Activated naive CD4-positive, alpha-beta T cell treated with anti-CD3 and anti-CD28 coated beads for 36 hours (primary cell): ENCODE measurements at regions not wholly inside any gene's neighbourhood (a gene's known extent, or its start where the extent isn't known, plus 50 kb on each side); places are given as distances from the start of the nearest gene placed in this dataset.

Source experiments
- CTCF ChIA-PET: fragments of 350-600 bp; sonication (Branson Sonifier 250); formaldehyde crosslinking; loops from one replicate; lab custom pipeline; 2021; ENCODE audit warnings: antibody characterized with exemption; lab: Charles Lee
- DNase-seq: peaks from one replicate; pipeline ENCODE4 v3.0.0-alpha.2; 2020
- H3K27ac Mint-ChIP-seq: one replicate; pipeline ENCODE4 v1.8.0; 2021; ENCODE audit warnings: mild to moderate bottlenecking, mixed read lengths
- H3K27me3 Mint-ChIP-seq: one replicate; pipeline ENCODE4 v1.8.0; 2021; ENCODE audit warnings: low read depth, mixed read lengths
- H3K36me3 Mint-ChIP-seq: one replicate; pipeline ENCODE4 v1.8.0; 2021; ENCODE audit warnings: low read depth, mixed read lengths
- H3K4me1 Mint-ChIP-seq: one replicate; pipeline ENCODE4 v1.8.0; 2021; ENCODE audit warnings: low read depth, mixed read lengths
- H3K4me3 Mint-ChIP-seq: one replicate; pipeline ENCODE4 v1.8.0; 2021; ENCODE audit warnings: mild to moderate bottlenecking, moderate library complexity, mixed read lengths
- H3K9me3 Mint-ChIP-seq: one replicate; pipeline ENCODE4 v1.8.0; 2021; ENCODE audit warnings: mixed read lengths
- intact Hi-C: fragments of 100-400 bp; cut with micrococcal nuclease; formaldehyde crosslinking; loops from one replicate; pipeline ENCODE4 v1.15.1; 2023

DNA sequence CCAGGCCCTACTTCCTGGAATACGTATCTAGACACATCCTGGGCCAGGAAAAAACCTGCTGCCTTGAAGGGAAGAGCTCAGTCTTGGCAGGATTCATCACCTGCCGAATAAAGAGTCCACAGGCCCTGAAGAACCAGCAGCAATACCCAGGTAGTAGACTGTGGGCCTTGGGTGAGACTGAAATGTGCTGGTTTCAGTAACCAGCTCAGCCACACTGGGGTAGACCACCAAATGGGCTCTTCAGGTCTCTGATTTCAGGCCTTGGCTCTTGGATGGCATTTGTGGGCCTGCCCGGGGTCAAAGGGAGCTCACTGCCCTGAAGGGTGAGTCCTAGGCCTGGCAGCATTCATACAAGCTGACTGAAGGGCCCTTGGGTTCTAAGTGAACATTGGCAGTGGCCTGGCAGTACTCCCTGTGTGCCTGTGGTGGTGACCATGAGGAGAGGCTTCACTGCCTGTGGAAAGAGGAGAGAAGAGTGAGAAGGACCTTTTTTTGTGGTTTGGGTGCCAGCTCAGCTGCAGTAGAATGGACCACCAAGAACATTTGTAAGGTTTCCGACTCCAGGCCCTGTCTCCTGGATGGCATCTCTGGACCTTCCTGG lies 175.1 kb downstream of the ANKRD30B start:
- intact Hi-C loops = no loop called here
- CTCF ChIA-PET = no interaction called here
- H3K36me3 Mint-ChIP-seq = no peaks in the 10 kb centered on the region
- no peaks in the 10 kb centered on the region for H3K9me3 Mint-ChIP-seq
- no peak for DNase-seq
- no peak overlapping the region for H3K4me3 Mint-ChIP-seq
- peaks cover 5% of the 10 kb centered on the region for H3K4me1 Mint-ChIP-seq
- no peak overlapping the region for H3K27ac Mint-ChIP-seq
- no peaks in the 10 kb centered on the region for H3K27me3 Mint-ChIP-seq

GRCh38 chr18:14924226-14924625 lies 176.3 kb downstream of the ANKRD30B start:
- intact Hi-C loops = no loop called here
- DNase-seq = no peak

GRCh38 chr18:14925281-14925709 lies 177.3 kb downstream of the ANKRD30B start:
- intact Hi-C loops = no loop called here
- CTCF ChIA-PET = no interaction called here
- Mint-ChIP-seq H3K9me3 (no peaks in the 10 kb centered on the region), H3K27me3 (no peaks in the 10 kb centered on the region), H3K27ac (no peak overlapping the region), H3K4me1 (peaks cover 5% of the 10 kb centered on the region), H3K36me3 (no peaks in the 10 kb centered on the region), H3K4me3 (no peak overlapping the region)
- DNase-seq = no peak

More at GRCh38 chr18:14924226-14924625, 176.3 kb downstream of the ANKRD30B start:
- CTCF ChIA-PET = no interaction called here
- Mint-ChIP-seq H3K4me1 (peaks cover 5% of the 10 kb centered on the region), H3K9me3 (no peaks in the 10 kb centered on the region), H3K27me3 (no peaks in the 10 kb centered on the region), H3K36me3 (no peaks in the 10 kb centered on the region), H3K27ac (no peak overlapping the region), H3K4me3 (no peak overlapping the region)

DNA sequence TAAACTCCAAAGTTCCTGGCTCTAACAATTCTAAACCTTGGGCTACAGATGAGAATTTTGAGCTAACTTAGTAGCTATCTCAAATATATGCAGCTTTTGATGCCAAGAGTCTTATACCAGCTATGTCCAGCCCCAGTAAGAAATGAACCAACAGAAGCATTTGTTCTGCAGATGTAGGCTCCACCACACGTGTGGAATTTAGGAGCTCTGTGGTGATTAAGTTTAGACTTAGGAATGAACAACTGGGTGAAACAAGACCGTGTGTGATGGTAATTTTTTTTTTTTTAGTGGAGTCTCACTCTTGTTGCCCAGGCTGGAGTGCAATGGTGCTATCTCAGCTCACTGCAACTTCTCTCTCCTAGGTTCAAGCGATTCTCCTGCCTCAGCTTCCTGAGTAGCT lies 179.7 kb downstream of the ANKRD30B start:
- H3K27ac Mint-ChIP-seq = no peak overlapping the region
- H3K36me3 Mint-ChIP-seq = no peaks in the 10 kb centered on the region
- H3K27me3 Mint-ChIP-seq = no peaks in the 10 kb centered on the region
- CTCF ChIA-PET = no interaction called here
- peaks cover 5% of the 10 kb centered on the region for H3K4me1 Mint-ChIP-seq
- no peaks in the 10 kb centered on the region for H3K9me3 Mint-ChIP-seq
- DNase-seq = no peak
- no peak overlapping the region for H3K4me3 Mint-ChIP-seq
- intact Hi-C loops = no loop called here

DNA sequence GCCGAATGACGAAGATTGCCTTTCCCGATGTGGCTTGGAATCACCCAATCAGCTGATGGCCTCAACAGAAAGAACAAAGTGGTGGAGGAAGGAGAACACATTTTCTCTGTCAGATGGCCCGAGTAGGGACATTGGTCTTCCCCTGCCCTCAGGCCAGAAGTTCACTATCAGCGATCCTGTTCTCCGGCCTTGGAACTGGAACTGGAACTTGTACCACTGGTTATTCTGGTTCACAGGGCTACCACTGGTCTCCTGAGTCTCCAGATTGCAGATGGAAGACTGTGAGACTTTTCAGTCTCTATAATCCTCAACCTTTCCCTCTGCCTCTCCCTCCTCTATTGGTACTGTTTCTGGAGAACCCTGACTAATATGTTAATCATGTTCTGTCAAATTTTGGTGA lies 180.4 kb downstream of the ANKRD30B start:
- Mint-ChIP-seq H3K27ac (no peak overlapping the region), H3K36me3 (no peaks in the 10 kb centered on the region), H3K9me3 (no peaks in the 10 kb centered on the region), H3K4me3 (no peak overlapping the region), H3K27me3 (no peaks in the 10 kb centered on the region), H3K4me1 (peaks cover 5% of the 10 kb centered on the region)
- DNase-seq = no peak
- intact Hi-C loops = no loop called here
- CTCF ChIA-PET = no interaction called here

- H3K27me3 Mint-ChIP-seq = no peaks in the 10 kb centered on the region
- H3K4me3 Mint-ChIP-seq = no peak overlapping the region
- H3K27ac Mint-ChIP-seq = no peak overlapping the region
- no peaks in the 10 kb centered on the region for H3K9me3 Mint-ChIP-seq
- intact Hi-C loops = no loop called here
- H3K36me3 Mint-ChIP-seq = no peaks in the 10 kb centered on the region
- H3K4me1 Mint-ChIP-seq = peaks cover 2% of the 10 kb centered on the region
- no peak for DNase-seq
- CTCF ChIA-PET = no interaction called here
Measured at GRCh38 chr18:14930076-14930475, 182.1 kb downstream of the ANKRD30B start.

DNA sequence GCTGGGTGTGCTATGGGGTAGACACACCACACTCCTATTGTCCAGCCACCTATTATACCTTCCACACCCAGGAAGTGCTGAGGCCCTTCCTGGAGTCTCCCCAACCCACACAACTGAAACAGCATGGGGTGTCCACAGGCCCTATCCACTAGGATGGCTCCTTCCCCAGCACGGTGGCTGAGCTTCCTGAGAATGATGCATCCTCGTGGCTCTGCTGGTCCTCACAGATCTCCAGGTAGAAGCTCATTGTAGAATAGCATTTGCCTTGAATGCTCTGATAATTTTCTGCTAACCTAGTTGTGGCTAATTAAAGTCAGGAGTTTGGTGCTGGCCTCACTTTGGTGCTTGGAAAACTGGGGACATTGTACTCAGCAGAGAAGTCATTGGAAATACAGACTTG lies 182.6 kb downstream of the ANKRD30B start:
- intact Hi-C loops = no loop called here
- no peaks in the 10 kb centered on the region for H3K27me3 Mint-ChIP-seq
- H3K9me3 Mint-ChIP-seq = no peaks in the 10 kb centered on the region
- no peak overlapping the region for H3K4me3 Mint-ChIP-seq
- no peaks in the 10 kb centered on the region for H3K4me1 Mint-ChIP-seq
- CTCF ChIA-PET = no interaction called here
- DNase-seq = no peak
- H3K27ac Mint-ChIP-seq = no peak overlapping the region
- no peaks in the 10 kb centered on the region for H3K36me3 Mint-ChIP-seq

DNA sequence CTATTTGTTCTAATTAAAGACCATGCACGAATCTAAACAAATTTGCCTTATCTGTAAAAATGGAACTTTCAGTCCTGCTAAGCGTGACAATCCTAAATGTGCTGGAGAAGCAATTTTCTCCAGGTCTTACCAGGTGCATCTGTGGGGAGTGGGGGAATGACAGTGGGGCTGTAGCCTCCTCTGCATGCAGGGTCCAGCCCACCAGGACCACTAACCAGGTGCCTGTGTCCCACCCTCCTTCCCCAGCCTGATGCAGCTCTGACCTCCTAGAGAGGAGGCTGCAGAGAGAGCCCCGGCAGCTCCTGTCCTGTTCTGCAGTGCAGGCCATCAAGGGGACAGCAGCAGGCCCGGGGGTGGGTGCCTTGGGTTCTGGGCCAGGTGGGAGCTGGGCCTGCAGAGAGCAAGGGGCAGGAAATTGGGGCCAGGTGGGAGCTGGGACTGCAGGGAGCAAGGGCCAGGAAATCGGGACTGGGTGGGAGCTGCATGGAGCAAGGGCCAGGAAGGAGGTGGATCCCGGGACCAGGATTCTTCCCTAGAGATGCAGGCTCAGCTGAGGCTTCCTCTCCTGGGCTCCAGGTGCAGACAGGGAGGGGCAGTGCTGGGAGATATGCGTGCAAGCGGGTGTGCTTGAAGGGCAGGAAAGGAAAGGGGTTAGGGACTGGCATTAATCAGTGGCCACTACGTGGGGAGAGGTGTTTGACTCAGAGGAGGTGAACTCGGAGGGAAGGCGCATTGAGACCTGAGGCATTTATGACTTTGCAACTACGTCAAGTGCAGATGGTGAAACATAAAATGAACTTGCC lies 185.3 kb downstream of the ANKRD30B start:
- Mint-ChIP-seq H3K9me3 (no peaks in the 10 kb centered on the region), H3K4me1 (no peaks in the 10 kb centered on the region), H3K4me3 (no peak overlapping the region), H3K27ac (no peak overlapping the region), H3K27me3 (no peaks in the 10 kb centered on the region), H3K36me3 (no peaks in the 10 kb centered on the region)
- DNase-seq = no peak
- CTCF ChIA-PET = no interaction called here
- intact Hi-C loops = no loop called here

- no peaks in the 10 kb centered on the region for H3K4me1 Mint-ChIP-seq
- CTCF ChIA-PET = no interaction called here
- intact Hi-C loops = no loop called here
- no peaks in the 10 kb centered on the region for H3K27me3 Mint-ChIP-seq
- DNase-seq = no peak
- H3K36me3 Mint-ChIP-seq = no peaks in the 10 kb centered on the region
- H3K27ac Mint-ChIP-seq = no peak overlapping the region
- H3K4me3 Mint-ChIP-seq = no peak overlapping the region
- H3K9me3 Mint-ChIP-seq = no peaks in the 10 kb centered on the region
Measured at GRCh38 chr18:14933964-14934363, 186.0 kb downstream of the ANKRD30B start.

DNA sequence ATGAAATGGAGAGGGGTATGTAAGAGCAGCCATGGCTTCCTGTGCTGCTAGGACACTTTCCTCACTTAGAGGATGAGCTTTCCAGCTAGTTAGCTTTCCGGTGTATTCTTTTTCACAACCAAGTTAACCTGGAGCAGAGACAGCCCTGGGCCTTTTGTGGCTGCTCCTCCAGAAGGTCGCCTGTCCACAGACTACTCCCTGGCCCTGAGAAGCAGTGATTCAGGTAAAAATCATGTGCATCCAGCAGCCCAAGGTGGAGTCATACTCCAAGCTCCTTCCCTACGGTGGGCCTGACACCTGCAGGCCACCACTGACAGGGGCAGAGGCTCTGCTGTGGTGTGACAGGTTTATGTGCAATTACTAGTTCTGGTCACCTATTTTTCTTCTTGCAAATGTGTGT lies 187.2 kb downstream of the ANKRD30B start:
- H3K36me3 Mint-ChIP-seq = no peaks in the 10 kb centered on the region
- CTCF ChIA-PET = interaction anchor here (0.6 kb wide), 1 partner anchor 34 kb away, joined by 4 read pairs; no protein-coding TSS in a partner anchor
- H3K27ac Mint-ChIP-seq = no peak overlapping the region

DNA sequence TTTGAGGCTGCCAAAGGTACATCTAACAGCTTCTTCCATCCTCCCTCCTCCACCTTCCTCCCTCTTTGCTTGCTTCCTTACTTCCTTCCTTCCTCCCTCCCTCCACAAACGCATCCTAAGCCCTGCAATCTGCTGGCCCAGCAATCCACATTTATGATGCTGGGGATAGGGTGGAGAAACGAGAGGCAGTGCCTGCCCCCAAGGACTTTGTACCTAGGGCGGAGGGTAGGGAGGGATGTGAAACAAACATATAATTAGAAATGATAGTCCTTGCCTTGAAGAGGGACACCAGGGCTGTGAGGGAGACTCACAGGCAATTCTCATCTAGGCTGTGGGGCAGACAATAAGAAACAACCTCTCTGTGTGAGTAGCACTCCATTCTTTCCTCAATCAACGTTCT lies 188.3 kb downstream of the ANKRD30B start:
- DNase-seq = no peak
- Mint-ChIP-seq H3K4me3 (no peak overlapping the region), H3K27ac (no peak overlapping the region), H3K27me3 (no peaks in the 10 kb centered on the region), H3K36me3 (no peaks in the 10 kb centered on the region), H3K4me1 (no peaks in the 10 kb centered on the region), H3K9me3 (no peaks in the 10 kb centered on the region)
- CTCF ChIA-PET = no interaction called here
- intact Hi-C loops = no loop called here

More for the DNA sequence above, 187.2 kb downstream of the ANKRD30B start:
- Mint-ChIP-seq H3K9me3 (no peaks in the 10 kb centered on the region), H3K4me3 (no peak overlapping the region), H3K4me1 (no peaks in the 10 kb centered on the region), H3K27me3 (no peaks in the 10 kb centered on the region)
- intact Hi-C loops = no loop called here
- DNase-seq = no peak

GRCh38 chr18:14937271-14937670 lies 189.3 kb downstream of the ANKRD30B start:
- H3K4me1 Mint-ChIP-seq = no peaks in the 10 kb centered on the region

GRCh38 chr18:14939141-14939540 lies 191.2 kb downstream of the ANKRD30B start:
- H3K9me3 Mint-ChIP-seq = no peaks in the 10 kb centered on the region
- no peak overlapping the region for H3K27ac Mint-ChIP-seq
- H3K4me3 Mint-ChIP-seq = no peak overlapping the region
- no peaks in the 10 kb centered on the region for H3K36me3 Mint-ChIP-seq
- intact Hi-C loops = no loop called here
- no peaks in the 10 kb centered on the region for H3K4me1 Mint-ChIP-seq
- CTCF ChIA-PET = no interaction called here
- DNase-seq = no peak
- H3K27me3 Mint-ChIP-seq = no peaks in the 10 kb centered on the region

More at GRCh38 chr18:14937271-14937670, 189.3 kb downstream of the ANKRD30B start:
- H3K27me3 Mint-ChIP-seq = no peaks in the 10 kb centered on the region
- CTCF ChIA-PET = no interaction called here
- no peak overlapping the region for H3K4me3 Mint-ChIP-seq
- no peak overlapping the region for H3K27ac Mint-ChIP-seq
- no peak for DNase-seq
- intact Hi-C loops = no loop called here
- H3K9me3 Mint-ChIP-seq = no peaks in the 10 kb centered on the region
- H3K36me3 Mint-ChIP-seq = no peaks in the 10 kb centered on the region
